WERI-Rb-1 (cell line): ENCODE measurements at regions not wholly inside any gene's neighbourhood (a gene's known extent, or its start where the extent isn't known, plus 50 kb on each side); places are given as distances from the start of the nearest gene placed in this dataset.

Experiments
- DNase-seq: peaks from one replicate; pipeline ENCODE4 v3.0.0-alpha.2; 2020
- H3K27ac ChIP-seq: fragments of 250-450 bp; sonication (Bioruptor Pico); 2 replicates; pipeline ENCODE4 v1.5.1; 2020; ENCODE audit warnings: mild to moderate bottlenecking, moderate library complexity
- H3K27me3 ChIP-seq: fragments of 250-450 bp; sonication (Bioruptor Pico); 2 replicates; pipeline ENCODE4 v1.5.1; 2021; ENCODE audit warnings: mild to moderate bottlenecking, low read depth, moderate library complexity; ENCODE audit not compliant: insufficient read depth, severe bottlenecking
- H3K36me3 ChIP-seq: fragments of 250-450 bp; sonication (Bioruptor Pico); 2 replicates; pipeline ENCODE4 v1.5.1; 2020; ENCODE audit warnings: mild to moderate bottlenecking, moderate library complexity
- H3K4me3 ChIP-seq: 2 replicates; pipeline ENCODE4 v1.5.1; 2011; ENCODE audit warnings: low read depth, mild to moderate bottlenecking, control low read depth, low read length
- H3K9me3 ChIP-seq: fragments of 250-450 bp; sonication (Bioruptor Pico); 2 replicates; pipeline ENCODE4 v1.5.1; 2021; ENCODE audit warnings: mild to moderate bottlenecking, moderate library complexity; ENCODE audit not compliant: severe bottlenecking
- TF ChIP-seq, protein P1 (sequence below): IDR thresholded peaks from 2 replicates; pipeline ENCODE4 v1.5.1; 2011; ENCODE audit warnings: low read depth, mild to moderate bottlenecking, control low read depth, inconsistent platforms, low read length

GRCh38 chr3:176958560-176958959, 238.7 kb downstream of the TBL1XR1 start:
- Histone ChIP-seq H3K27ac (no peak overlapping the region), H3K4me3 (no peak overlapping the region), H3K9me3 (no peaks in the 10 kb centered on the region), H3K36me3 (no peaks in the 10 kb centered on the region), H3K27me3 (no peaks in the 10 kb centered on the region)
- TF ChIP-seq, protein P1, sequence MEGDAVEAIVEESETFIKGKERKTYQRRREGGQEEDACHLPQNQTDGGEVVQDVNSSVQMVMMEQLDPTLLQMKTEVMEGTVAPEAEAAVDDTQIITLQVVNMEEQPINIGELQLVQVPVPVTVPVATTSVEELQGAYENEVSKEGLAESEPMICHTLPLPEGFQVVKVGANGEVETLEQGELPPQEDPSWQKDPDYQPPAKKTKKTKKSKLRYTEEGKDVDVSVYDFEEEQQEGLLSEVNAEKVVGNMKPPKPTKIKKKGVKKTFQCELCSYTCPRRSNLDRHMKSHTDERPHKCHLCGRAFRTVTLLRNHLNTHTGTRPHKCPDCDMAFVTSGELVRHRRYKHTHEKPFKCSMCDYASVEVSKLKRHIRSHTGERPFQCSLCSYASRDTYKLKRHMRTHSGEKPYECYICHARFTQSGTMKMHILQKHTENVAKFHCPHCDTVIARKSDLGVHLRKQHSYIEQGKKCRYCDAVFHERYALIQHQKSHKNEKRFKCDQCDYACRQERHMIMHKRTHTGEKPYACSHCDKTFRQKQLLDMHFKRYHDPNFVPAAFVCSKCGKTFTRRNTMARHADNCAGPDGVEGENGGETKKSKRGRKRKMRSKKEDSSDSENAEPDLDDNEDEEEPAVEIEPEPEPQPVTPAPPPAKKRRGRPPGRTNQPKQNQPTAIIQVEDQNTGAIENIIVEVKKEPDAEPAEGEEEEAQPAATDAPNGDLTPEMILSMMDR, result no peak
- no peak for DNase-seq

DNA sequence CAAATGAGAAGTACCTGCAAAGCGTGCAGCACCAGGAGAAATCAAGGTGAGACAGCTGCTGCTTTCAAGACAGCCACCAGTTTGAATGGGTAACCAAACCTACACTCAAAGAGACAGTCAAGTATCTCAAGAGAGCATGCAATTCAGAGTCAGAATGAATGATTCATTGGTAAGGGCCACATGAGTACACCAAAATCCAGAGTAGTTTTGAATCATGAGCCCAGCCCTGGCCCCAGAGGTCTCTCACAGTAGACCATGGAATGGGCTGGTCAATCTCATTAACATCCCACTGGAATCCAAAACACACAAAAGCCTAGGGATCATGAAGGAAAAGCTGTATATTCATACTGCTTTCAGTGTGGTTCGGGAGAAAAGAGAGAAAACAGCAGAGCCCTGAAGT, 242.8 kb downstream of the TBL1XR1 start:
- Histone ChIP-seq H3K4me3 (no peak overlapping the region), H3K27ac (no peak overlapping the region), H3K27me3 (no peaks in the 10 kb centered on the region), H3K9me3 (no peaks in the 10 kb centered on the region), H3K36me3 (no peaks in the 10 kb centered on the region)
- DNase-seq, result no peak
- TF ChIP-seq, protein P1, result no peak

GRCh38 chr3:176953106-176954060, 243.9 kb downstream of the TBL1XR1 start:
- Histone ChIP-seq H3K9me3 (no peaks in the 10 kb centered on the region), H3K36me3 (no peaks in the 10 kb centered on the region), H3K27me3 (no peaks in the 10 kb centered on the region), H3K27ac (no peak overlapping the region), H3K4me3 (no peak overlapping the region)
- DNase-seq, result peak; percentile 24
- TF ChIP-seq, protein P1, result no peak

GRCh38 chr3:176951586-176952292, 245.5 kb downstream of the TBL1XR1 start:
- H3K27me3 ChIP-seq, result no peaks in the 10 kb centered on the region
- TF ChIP-seq, protein P1, result no peak
- no peak overlapping the region for H3K4me3 ChIP-seq
- H3K27ac ChIP-seq, result no peak overlapping the region
- H3K36me3 ChIP-seq, result no peaks in the 10 kb centered on the region
- no peaks in the 10 kb centered on the region for H3K9me3 ChIP-seq
- DNase-seq, result no peak

DNA sequence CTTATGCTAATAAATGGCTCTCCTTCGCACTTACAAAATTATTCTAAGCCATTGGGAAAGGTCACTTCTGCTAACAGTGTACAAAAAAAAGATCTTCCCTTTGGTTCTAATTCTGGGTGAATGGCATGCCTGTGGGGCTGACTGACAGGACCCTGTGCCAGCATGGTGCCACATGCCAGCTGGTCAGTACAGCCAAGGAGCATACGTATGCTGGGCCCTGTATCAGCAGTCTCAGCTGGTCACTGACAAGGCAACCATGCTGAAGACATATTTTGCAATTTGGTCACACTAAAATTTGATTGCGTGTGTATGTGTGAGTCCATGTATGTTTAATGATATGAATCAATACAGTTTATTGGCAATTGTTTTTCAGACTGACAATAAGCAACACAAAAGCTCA, 246.1 kb downstream of the TBL1XR1 start:
- no peaks in the 10 kb centered on the region for H3K36me3 ChIP-seq
- TF ChIP-seq, protein P1, result no peak
- H3K27me3 ChIP-seq, result no peaks in the 10 kb centered on the region
- no peaks in the 10 kb centered on the region for H3K9me3 ChIP-seq
- no peak overlapping the region for H3K27ac ChIP-seq
- no peak overlapping the region for H3K4me3 ChIP-seq
- no peak for DNase-seq
